ENCODE measurements at regions not wholly inside any gene's neighbourhood (a gene's known extent, or its start where the extent isn't known, plus 50 kb on each side); places are given as distances from the start of the nearest gene placed in this dataset.

GRCh38 chr3:76035117-76035516 lies 249.8 kb upstream of the ZNF717 start:
- peaks cover 0 to 7% (median 0%) of the 10 kb centered on the region in 3 donors for H3K9me3 ChIP-seq
- no peak for DNase-seq
- H3K27me3 ChIP-seq = no peaks in the 10 kb centered on the region
- H3K4me1 ChIP-seq = no peaks in the 10 kb centered on the region
- no peaks in the 10 kb centered on the region for H3K36me3 ChIP-seq
- TF ChIP-seq CTCF (IDR thresholded peaks at IDR 0.05) = no peak
- H3K4me3 ChIP-seq = no peak overlapping the region
- intact Hi-C loops (cut with DNase I; ENCODE audit: low total_unique reads) = no loop called here
- H3K27ac ChIP-seq = no peak overlapping the region

- TF ChIP-seq CTCF (IDR thresholded peaks at IDR 0.05) = no peak
- Histone ChIP-seq H3K36me3 (no peaks in the 10 kb centered on the region), H3K9me3 (no peaks in the 10 kb centered on the region), H3K27me3 (no peaks in the 10 kb centered on the region), H3K27ac (no peak overlapping the region), H3K4me1 (peaks cover 0 to 14% (median 0%) of the 10 kb centered on the region in 4 donors), H3K4me3 (no peak overlapping the region)
- no peak for DNase-seq
- intact Hi-C loops (cut with DNase I; ENCODE audit: low total_unique reads) = no loop called here
Measured at GRCh38 chr3:76038949-76039348, 253.6 kb upstream of the ZNF717 start.

GRCh38 chr3:76039431-76039830 lies 254.1 kb upstream of the ZNF717 start:
- Histone ChIP-seq H3K27ac (no peak overlapping the region), H3K36me3 (no peaks in the 10 kb centered on the region), H3K4me3 (no peak overlapping the region), H3K27me3 (no peaks in the 10 kb centered on the region), H3K4me1 (peaks cover 0 to 19% (median under 1%) of the 10 kb centered on the region in 4 donors), H3K9me3 (no peaks in the 10 kb centered on the region)
- intact Hi-C loops (cut with DNase I; ENCODE audit: low total_unique reads) = no loop called here
- TF ChIP-seq CTCF (IDR thresholded peaks at IDR 0.05) = no peak
- no peak for DNase-seq

- no peak for TF ChIP-seq CTCF (IDR thresholded peaks at IDR 0.05)
- H3K27me3 ChIP-seq = no peaks in the 10 kb centered on the region
- no peaks in the 10 kb centered on the region for H3K36me3 ChIP-seq
- H3K4me1 ChIP-seq = peaks cover 0 to 34% (median 4%) of the 10 kb centered on the region in 4 donors
- no peak for DNase-seq
- H3K4me3 ChIP-seq = no peak overlapping the region
- no peaks in the 10 kb centered on the region for H3K9me3 ChIP-seq
- intact Hi-C loops (cut with DNase I; ENCODE audit: low total_unique reads) = no loop called here
- H3K27ac ChIP-seq = no peak overlapping the region
Measured at GRCh38 chr3:76040946-76041345, 255.6 kb upstream of the ZNF717 start.

GRCh38 chr3:76043746-76044145 lies 258.4 kb upstream of the ZNF717 start:
- Histone ChIP-seq H3K27me3 (no peaks in the 10 kb centered on the region), H3K4me1 (peaks cover 0 to 36% (median 4%) of the 10 kb centered on the region in 4 donors), H3K9me3 (no peaks in the 10 kb centered on the region), H3K27ac (no peak overlapping the region), H3K36me3 (no peaks in the 10 kb centered on the region), H3K4me3 (no peak overlapping the region)
- no peak for TF ChIP-seq CTCF (IDR thresholded peaks at IDR 0.05)
- intact Hi-C loops (cut with DNase I; ENCODE audit: low total_unique reads) = no loop called here
- DNase-seq = no peak

All from tibial artery (tissue), 4 donors.